ENCODE measurements at regions not wholly inside any gene's neighbourhood (a gene's known extent, or its start where the extent isn't known, plus 50 kb on each side); places are given as distances from the start of the nearest gene placed in this dataset.
A peak's percentile ranks its signal among the peaks of the same experiment; 100 is the strongest.
"Not testable (repeated sequence)": the region's sequence is repeated elsewhere in the genome, so short reads cannot be mapped to it uniquely, and the experiment has no call there.

- 63% methylated on average over 1 of the region's 1 CpG for WGBS (ENCODE audit: low lambda C conversion rate)
- ATAC-seq = 0 out of 3 replicates have a peak, but pooled peaks have one; percentile 44
- BruUV-seq (replicated peaks); H3K27me3 ChIP-seq (ENCODE audit: control insufficient read depth in 1 of 2, insufficient read depth in 2 of 2, low read length in 2 of 2); H4K20me1 ChIP-seq (ENCODE audit: insufficient read depth, low read length); POLR2A ChIA-PET; H3K36me3 ChIP-seq (replicated peaks in 1 of 2; ENCODE audit: control insufficient read depth in 1 of 2, insufficient read depth in 2 of 2, low read length in 2 of 2); CTCF ChIA-PET (ENCODE audit: low intra/inter-chr PET ratio, low total read pairs); H2AFZ ChIP-seq (ENCODE audit: low read length); H3K4me3 ChIP-seq (replicated peaks in 1 of 3; ENCODE audit: insufficient read depth in 1 of 3, low read depth in 2 of 3, low read length in 3 of 3); H3K79me2 ChIP-seq (ENCODE audit: insufficient read depth, low read length); DNase-seq (ENCODE audit: low spot score); H3K9ac ChIP-seq (ENCODE audit: insufficient read depth, low read depth, low read length); H3K4me2 ChIP-seq (ENCODE audit: low read depth, low read length); FAIRE-seq; H3K27ac ChIP-seq (ENCODE audit: extremely low read length, insufficient read depth, low read length); H3K4me1 ChIP-seq (ENCODE audit: insufficient read depth, low read length); intact Hi-C loops (cut with micrococcal nuclease; ENCODE audit: unreplicated experiment); H3K9me3 ChIP-seq (ENCODE audit: low read length); in situ Hi-C loops (cut with HindIII; ENCODE audit: extremely low pct_ligation_motif_present, low pct_unique_long_range_greater_than_20kb): not testable (repeated sequence)
- TF ChIP-seq STAG1 (CRISPR knock-in tag; IDR thresholded peaks at IDR 0.05) = peak; percentile 45
Measured at GRCh38 chrY:3060671-3061070, 125.5 kb downstream of the ZFY start.

DNA sequence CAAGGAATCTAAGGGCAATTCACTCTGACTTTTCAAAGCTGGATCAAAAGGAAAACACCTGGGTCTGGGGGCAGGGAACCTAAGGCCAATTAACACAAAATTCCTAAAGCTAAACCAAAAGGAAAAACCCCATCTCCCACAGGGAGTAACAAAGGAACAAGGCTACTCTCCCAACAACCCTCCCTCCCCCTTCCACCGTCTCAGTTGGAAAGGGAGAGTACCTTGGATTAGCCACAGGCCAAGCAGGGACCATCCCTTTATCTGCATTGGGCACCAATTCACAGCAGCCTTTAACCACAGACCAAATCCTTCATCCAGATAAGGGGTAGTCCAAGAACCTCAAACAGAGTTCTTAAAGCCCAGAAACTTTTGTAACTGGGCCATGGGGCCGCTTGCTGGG, 153.0 kb downstream of the ZFY start:
- H3K4me1 ChIP-seq (ENCODE audit: insufficient read depth, low read length); FAIRE-seq; H3K79me2 ChIP-seq (ENCODE audit: insufficient read depth, low read length); ATAC-seq; CTCF ChIA-PET (ENCODE audit: low intra/inter-chr PET ratio, low total read pairs); in situ Hi-C loops (cut with HindIII; ENCODE audit: extremely low pct_ligation_motif_present, low pct_unique_long_range_greater_than_20kb); H3K27ac ChIP-seq (ENCODE audit: extremely low read length, insufficient read depth, low read length); H3K4me2 ChIP-seq (ENCODE audit: low read depth, low read length); H3K27me3 ChIP-seq (ENCODE audit: control insufficient read depth in 1 of 2, insufficient read depth in 2 of 2, low read length in 2 of 2); BruUV-seq (replicated peaks); H4K20me1 ChIP-seq (ENCODE audit: insufficient read depth, low read length); H3K4me3 ChIP-seq (replicated peaks in 1 of 3; ENCODE audit: insufficient read depth in 1 of 3, low read depth in 2 of 3, low read length in 3 of 3); H3K36me3 ChIP-seq (replicated peaks in 1 of 2; ENCODE audit: control insufficient read depth in 1 of 2, insufficient read depth in 2 of 2, low read length in 2 of 2); H3K9ac ChIP-seq (ENCODE audit: insufficient read depth, low read depth, low read length); DNase-seq (ENCODE audit: low spot score); POLR2A ChIA-PET; intact Hi-C loops (cut with micrococcal nuclease; ENCODE audit: unreplicated experiment); H3K9me3 ChIP-seq (ENCODE audit: low read length); H2AFZ ChIP-seq (ENCODE audit: low read length): not testable (repeated sequence)
- 0% methylated on average over 1 of the region's 2 CpGs for WGBS (ENCODE audit: low lambda C conversion rate)

- H3K9ac ChIP-seq (ENCODE audit: insufficient read depth, low read depth, low read length); H3K9me3 ChIP-seq (ENCODE audit: low read length); H3K27me3 ChIP-seq (ENCODE audit: control insufficient read depth in 1 of 2, insufficient read depth in 2 of 2, low read length in 2 of 2); in situ Hi-C loops (cut with HindIII; ENCODE audit: extremely low pct_ligation_motif_present, low pct_unique_long_range_greater_than_20kb); CTCF ChIA-PET (ENCODE audit: low intra/inter-chr PET ratio, low total read pairs); H3K4me1 ChIP-seq (ENCODE audit: insufficient read depth, low read length); H3K4me3 ChIP-seq (replicated peaks in 1 of 3; ENCODE audit: insufficient read depth in 1 of 3, low read depth in 2 of 3, low read length in 3 of 3); H2AFZ ChIP-seq (ENCODE audit: low read length); H3K79me2 ChIP-seq (ENCODE audit: insufficient read depth, low read length); H3K36me3 ChIP-seq (replicated peaks in 1 of 2; ENCODE audit: control insufficient read depth in 1 of 2, insufficient read depth in 2 of 2, low read length in 2 of 2); ATAC-seq; H3K27ac ChIP-seq (ENCODE audit: extremely low read length, insufficient read depth, low read length); DNase-seq (ENCODE audit: low spot score); FAIRE-seq; intact Hi-C loops (cut with micrococcal nuclease; ENCODE audit: unreplicated experiment); POLR2A ChIA-PET; BruUV-seq (replicated peaks); H4K20me1 ChIP-seq (ENCODE audit: insufficient read depth, low read length); H3K4me2 ChIP-seq (ENCODE audit: low read depth, low read length): not testable (repeated sequence)
- 41% methylated on average over 3 of the region's 4 CpGs for WGBS (ENCODE audit: low lambda C conversion rate)
Measured at GRCh38 chrY:3108674-3109073, 173.5 kb downstream of the ZFY start.

DNA sequence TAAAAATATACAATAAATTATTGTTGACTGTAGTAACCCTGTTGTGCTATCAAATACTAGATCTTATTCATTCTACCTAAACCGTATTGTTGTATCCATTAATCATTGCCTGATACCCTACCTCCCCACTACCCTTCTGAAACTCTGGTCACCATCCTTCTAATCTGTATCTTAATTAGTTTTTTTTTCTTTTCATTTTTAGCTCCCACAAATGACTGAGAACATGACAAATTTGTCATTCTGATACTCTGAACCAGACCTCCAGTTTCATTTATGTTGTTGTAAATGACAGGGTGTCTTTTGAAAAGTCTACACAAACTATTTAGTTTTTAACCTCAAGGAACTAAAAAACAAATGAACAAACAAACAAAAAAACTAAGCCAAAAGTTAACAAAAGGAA, 185.1 kb downstream of the ZFY start:
- DNase-seq (ENCODE audit: low spot score); in situ Hi-C loops (cut with HindIII; ENCODE audit: extremely low pct_ligation_motif_present, low pct_unique_long_range_greater_than_20kb); CTCF ChIA-PET (ENCODE audit: low intra/inter-chr PET ratio, low total read pairs); H3K4me3 ChIP-seq (replicated peaks in 1 of 3; ENCODE audit: insufficient read depth in 1 of 3, low read depth in 2 of 3, low read length in 3 of 3); H3K79me2 ChIP-seq (ENCODE audit: insufficient read depth, low read length); H3K36me3 ChIP-seq (replicated peaks in 1 of 2; ENCODE audit: control insufficient read depth in 1 of 2, insufficient read depth in 2 of 2, low read length in 2 of 2); POLR2A ChIA-PET; FAIRE-seq; H3K27me3 ChIP-seq (ENCODE audit: control insufficient read depth in 1 of 2, insufficient read depth in 2 of 2, low read length in 2 of 2); intact Hi-C loops (cut with micrococcal nuclease; ENCODE audit: unreplicated experiment); H2AFZ ChIP-seq (ENCODE audit: low read length); H3K27ac ChIP-seq (ENCODE audit: extremely low read length, insufficient read depth, low read length); H4K20me1 ChIP-seq (ENCODE audit: insufficient read depth, low read length); H3K9me3 ChIP-seq (ENCODE audit: low read length); BruUV-seq (replicated peaks); H3K4me1 ChIP-seq (ENCODE audit: insufficient read depth, low read length); ATAC-seq; H3K4me2 ChIP-seq (ENCODE audit: low read depth, low read length); H3K9ac ChIP-seq (ENCODE audit: insufficient read depth, low read depth, low read length): not testable (repeated sequence)
- WGBS (ENCODE audit: low lambda C conversion rate) = 38% methylated on average over 1 of the region's 1 CpG
